Parathyroid adenoma (tissue), 2 donors: ENCODE measurements at regions not wholly inside any gene's neighbourhood (a gene's known extent, or its start where the extent isn't known, plus 50 kb on each side); places are given as distances from the start of the nearest gene placed in this dataset.
"Not testable (repeated sequence)": the region's sequence is repeated elsewhere in the genome, so short reads cannot be mapped to it uniquely, and the experiment has no call there.

Source experiments
- H2AFZ ChIP-seq: fragments of 300-600 bp; sonication (generic); one replicate; pipeline ENCODE4 v1.7.0; 2017; ENCODE audit warnings: antibody characterized with exemption, mild to moderate bottlenecking
- H3K27ac ChIP-seq: fragments of 300-600 bp; sonication (generic); one replicate; pipeline ENCODE4 v1.7.0; 2017
- H3K27me3 ChIP-seq: fragments of 300-600 bp; sonication (generic); one replicate; pipeline ENCODE4 v1.7.0; 2017; ENCODE audit warnings: low read length; ENCODE audit not compliant: control insufficient read depth, insufficient read depth
- H3K36me3 ChIP-seq: fragments of 300-600 bp; sonication (generic); one replicate; pipeline ENCODE4 v1.7.0; 2017; ENCODE audit warnings: low read length; ENCODE audit not compliant: control insufficient read depth, insufficient read depth
- H3K4me1 ChIP-seq: fragments of 300-600 bp; sonication (generic); one replicate; pipeline ENCODE4 v1.7.0; 2017; ENCODE audit warnings: control low read depth
- H3K4me2 ChIP-seq: fragments of 300-600 bp; sonication (generic); one replicate; pipeline ENCODE4 v1.7.0; 2017; ENCODE audit warnings: low read length
- H3K4me3 ChIP-seq: fragments of 300-600 bp; sonication (generic); one replicate; pipeline ENCODE4 v1.7.0; 2017; ENCODE audit warnings: low read depth, low read length
- H3K79me2 ChIP-seq: fragments of 300-600 bp; sonication (generic); one replicate; pipeline ENCODE4 v1.7.0; 2017; ENCODE audit warnings: control low read depth
- H3K9ac ChIP-seq: fragments of 300-600 bp; sonication (generic); one replicate; pipeline ENCODE4 v1.7.0; 2017; ENCODE audit warnings: mild to moderate bottlenecking
- H3K9me3 ChIP-seq: fragments of 300-600 bp; sonication (generic); one replicate; pipeline ENCODE4 v1.7.0; 2017; ENCODE audit warnings: low read length; ENCODE audit not compliant: control insufficient read depth
- CTCF ChIP-seq: fragments of 300-600 bp; sonication (generic); IDR thresholded peaks from one replicate; pipeline ENCODE4 v1.7.0; 2017; ENCODE audit warnings: antibody characterized with exemption, mild to moderate bottlenecking
- donor health status: primary hyperparathyroidism.

GRCh38 chrX:109782994-109783700 is 50.1 kb upstream of the ACSL4 start:
- Histone ChIP-seq H3K27ac (no peak overlapping the region), H3K27me3 (no peaks in the 10 kb centered on the region), H3K9ac (no peak overlapping the region), H3K4me2 (no peak overlapping the region), H3K79me2 (no peaks in the 10 kb centered on the region), H3K4me3 (no peak overlapping the region), H2AFZ (no peak overlapping the region), H3K4me1 (no peaks in the 10 kb centered on the region), H3K36me3 (no peaks in the 10 kb centered on the region), H3K9me3 (no peaks in the 10 kb centered on the region)
- TF ChIP-seq CTCF, result no peak

GRCh38 chrX:109783701-109784079 is 50.6 kb upstream of the ACSL4 start:
- Histone ChIP-seq H3K27ac (no peak overlapping the region), H3K36me3 (no peaks in the 10 kb centered on the region), H3K9ac (no peak overlapping the region), H3K4me2 (no peak overlapping the region), H3K9me3 (no peaks in the 10 kb centered on the region), H3K27me3 (no peaks in the 10 kb centered on the region), H3K4me1 (no peaks in the 10 kb centered on the region), H3K79me2 (no peaks in the 10 kb centered on the region), H2AFZ (no peak overlapping the region), H3K4me3 (no peak overlapping the region)
- TF ChIP-seq CTCF, result no peak

- no peak overlapping the region for H3K4me3 ChIP-seq
- H3K36me3 ChIP-seq, result no peaks in the 10 kb centered on the region
- no peaks in the 10 kb centered on the region for H3K27me3 ChIP-seq
- H2AFZ ChIP-seq, result no peak overlapping the region
- TF ChIP-seq CTCF, result no peak
- H3K4me2 ChIP-seq, result no peak overlapping the region
- H3K9me3 ChIP-seq, result no peaks in the 10 kb centered on the region
- H3K4me1 ChIP-seq, result no peaks in the 10 kb centered on the region
- H3K9ac ChIP-seq, result no peak overlapping the region
- H3K27ac ChIP-seq, result no peak overlapping the region
- H3K79me2 ChIP-seq, result no peaks in the 10 kb centered on the region
Measured at GRCh38 chrX:109785053-109785452, 52.0 kb upstream of the ACSL4 start.

- H3K9ac ChIP-seq, result not testable (repeated sequence)
Measured at GRCh38 chrX:109790511-109790910, 57.5 kb upstream of the ACSL4 start.

GRCh38 chrX:109793191-109793590 is 60.1 kb upstream of the ACSL4 start:
- Histone ChIP-seq H3K4me1 (no peaks in the 10 kb centered on the region), H3K27ac (no peak overlapping the region), H2AFZ (no peak overlapping the region), H3K4me3 (no peak overlapping the region), H3K36me3 (no peaks in the 10 kb centered on the region), H3K79me2 (no peaks in the 10 kb centered on the region), H3K4me2 (no peak overlapping the region), H3K9ac (no peak overlapping the region), H3K27me3 (no peaks in the 10 kb centered on the region), H3K9me3 (no peaks in the 10 kb centered on the region)
- TF ChIP-seq CTCF, result no peak

More at GRCh38 chrX:109790511-109790910, 57.5 kb upstream of the ACSL4 start:
- H2AFZ ChIP-seq, H3K79me2 ChIP-seq, H3K36me3 ChIP-seq, H3K27ac ChIP-seq, H3K4me1 ChIP-seq, H3K4me3 ChIP-seq, H3K27me3 ChIP-seq, H3K4me2 ChIP-seq, H3K9me3 ChIP-seq: not testable (repeated sequence)
